Stomach (tissue), 4 donors: ENCODE measurements at regions not wholly inside any gene's neighbourhood (a gene's known extent, or its start where the extent isn't known, plus 50 kb on each side); places are given as distances from the start of the nearest gene placed in this dataset.

Experiments used
- CTCF ChIP-seq, 7 experiments: fragments of 450-650 bp in 4 of 7; fragments of 200-600 bp in 3 of 7; sonication (generic) in 3 of 7; IDR thresholded peaks; one replicate each; pipeline ENCODE4 v1.5.1; 2016 to 2019; ENCODE audit warnings: antibody characterized with exemption in 7 of 7, control low read depth in 2 of 7, mild to moderate bottlenecking in 1 of 7
- EP300 ChIP-seq: sonication (generic); formaldehyde crosslinking; IDR thresholded peaks from one replicate; pipeline ENCODE4 v1.6.1; 2017; ENCODE audit warnings: antibody characterized with exemption
- POLR2A ChIP-seq, 4 donors: fragments of 450-650 bp; IDR thresholded peaks; one replicate each; pipeline ENCODE4 v1.6.1; 2016; ENCODE audit warnings: antibody characterized with exemption in 4 of 4, control low read depth in 2 of 4, mild to moderate bottlenecking in 1 of 4, moderate library complexity in 1 of 4
- POLR2AphosphoS5 ChIP-seq, 3 donors: sonication (generic); formaldehyde crosslinking; IDR thresholded peaks; one replicate each; pipeline ENCODE4 v1.6.1; 2016; ENCODE audit warnings: antibody characterized with exemption in 3 of 3

GRCh38 chr1:38555130-38555529 is 304.4 kb downstream of the RRAGC start:
- TF ChIP-seq EP300 (no peak), CTCF (IDR thresholded peaks at IDR 0.05) (no peak), POLR2A (IDR thresholded peaks at IDR 0.05) (no peak), POLR2AphosphoS5 (IDR thresholded peaks at IDR 0.05) (no peak)
